ENCODE measurements at regions not wholly inside any gene's neighbourhood (a gene's known extent, or its start where the extent isn't known, plus 50 kb on each side); places are given as distances from the start of the nearest gene placed in this dataset.

DNA sequence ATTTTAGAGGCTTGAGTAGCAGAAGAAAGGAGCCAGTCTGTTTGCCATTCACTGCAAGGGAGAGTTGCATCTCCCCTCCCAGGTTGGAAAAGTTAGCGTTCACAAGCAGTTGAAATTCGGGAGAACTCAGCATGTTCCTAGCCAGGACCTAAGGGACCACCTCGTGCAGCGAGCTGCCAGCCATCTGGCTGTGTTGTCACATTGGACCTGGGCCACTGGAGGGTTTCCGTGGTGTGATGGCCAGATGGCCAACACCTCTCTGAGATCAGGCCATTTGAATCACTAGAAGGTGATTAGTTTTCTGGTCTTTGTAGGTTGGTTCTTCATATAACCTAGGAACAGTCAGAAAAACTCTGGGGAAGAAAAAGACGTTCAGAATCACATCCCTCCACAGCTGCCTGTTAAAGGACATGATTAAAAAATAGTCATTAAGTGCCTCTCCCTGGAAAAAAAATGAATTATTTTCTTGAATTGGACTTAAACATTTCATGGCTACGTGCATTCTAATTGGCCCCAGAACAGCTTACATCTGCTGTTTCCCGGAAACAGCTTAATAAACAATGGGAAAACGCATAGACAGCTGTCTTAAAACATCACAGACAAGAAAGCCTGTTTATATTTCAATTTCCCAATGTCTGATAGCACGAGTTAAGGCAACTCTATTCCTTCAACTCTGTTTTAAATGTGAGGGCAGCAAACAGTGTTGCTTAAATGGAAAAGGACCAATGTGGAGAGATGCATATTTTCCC, 303.9 kb downstream of the TENT4A start:
- DNase-seq (ENCODE audit: low spot score) = no peak

GRCh38 chr5:7018198-7018597, 305.0 kb downstream of the TENT4A start:
- no peak for DNase-seq (ENCODE audit: low spot score)

DNA sequence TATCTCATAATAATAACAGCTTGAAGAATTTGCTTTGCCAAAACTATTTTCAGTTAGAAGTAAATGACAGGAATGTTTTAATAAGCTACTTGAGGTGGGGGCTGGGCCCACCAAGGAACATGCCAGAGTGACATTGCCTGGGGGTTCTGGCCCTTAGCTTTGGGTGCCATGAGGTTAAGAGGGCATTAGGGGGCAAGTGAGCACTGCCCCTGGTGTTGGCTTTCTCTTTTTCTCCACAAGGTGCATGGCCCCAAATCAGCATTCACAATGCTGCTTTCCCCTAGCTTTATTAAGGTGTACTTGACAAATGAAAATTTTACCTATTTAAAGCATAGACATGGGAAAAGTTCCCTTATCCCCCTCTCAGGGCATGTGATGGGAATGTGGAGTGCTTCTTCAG, 305.4 kb downstream of the TENT4A start:
- DNase-seq (ENCODE audit: low spot score) = no peak

GRCh38 chr5:7036192-7036835, 323.1 kb downstream of the TENT4A start:
- DNase-seq (ENCODE audit: low spot score) = no peak

- DNase-seq (ENCODE audit: low spot score) = no peak
These were observed 325.8 kb downstream of the TENT4A start for GRCh38 chr5:7039074-7039473.

- no peak for DNase-seq (ENCODE audit: low spot score)
These were observed 326.9 kb downstream of the TENT4A start for GRCh38 chr5:7040111-7040510.

DNA sequence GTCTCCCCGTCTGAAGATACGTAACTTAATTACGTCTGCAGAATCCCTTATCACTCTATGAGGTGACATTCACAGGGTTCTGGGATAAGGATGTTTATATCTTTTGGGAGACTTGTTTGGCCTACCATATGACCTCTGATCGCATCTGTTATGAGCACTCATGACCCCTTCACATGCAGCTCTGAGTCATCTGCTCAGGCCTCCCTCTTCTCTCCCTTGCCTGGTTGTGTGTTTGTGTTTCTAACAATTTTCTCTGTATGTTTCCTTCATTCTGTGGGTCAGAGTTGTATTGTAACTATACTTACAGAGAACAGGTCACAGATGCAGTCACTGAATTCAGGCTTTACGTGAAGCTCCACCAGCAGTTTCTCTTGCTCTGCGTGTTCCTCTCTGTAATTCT, 330.6 kb downstream of the TENT4A start:
- DNase-seq (ENCODE audit: low spot score) = no peak

- DNase-seq (ENCODE audit: low spot score) = no peak
These were observed 334.5 kb downstream of the TENT4A start for GRCh38 chr5:7047511-7048261.

DNA sequence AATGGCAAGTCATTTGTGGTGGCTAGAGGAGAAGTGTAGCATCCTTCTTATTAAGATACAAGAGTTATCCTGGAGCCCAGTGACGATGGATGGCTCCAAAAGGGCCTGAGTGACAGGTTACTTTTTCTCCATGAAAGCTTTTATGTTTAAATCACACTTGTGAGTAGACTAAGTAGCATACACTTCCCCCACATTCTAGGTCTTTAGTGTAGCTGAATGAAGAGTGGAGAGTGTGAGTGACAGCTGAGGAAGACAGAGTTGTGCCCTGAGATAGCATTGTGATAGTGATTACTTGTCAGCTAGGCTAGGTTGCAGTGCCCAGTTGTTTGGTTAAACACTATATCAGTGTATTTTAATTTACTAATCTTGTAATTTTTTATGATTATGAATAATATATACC, 337.8 kb downstream of the TENT4A start:
- no peak for DNase-seq (ENCODE audit: low spot score)

GRCh38 chr5:7053125-7053524, 339.9 kb downstream of the TENT4A start:
- DNase-seq (ENCODE audit: low spot score) = no peak

- DNase-seq (ENCODE audit: low spot score) = no peak
These were observed 340.4 kb downstream of the TENT4A start for GRCh38 chr5:7053528-7054209.

DNA sequence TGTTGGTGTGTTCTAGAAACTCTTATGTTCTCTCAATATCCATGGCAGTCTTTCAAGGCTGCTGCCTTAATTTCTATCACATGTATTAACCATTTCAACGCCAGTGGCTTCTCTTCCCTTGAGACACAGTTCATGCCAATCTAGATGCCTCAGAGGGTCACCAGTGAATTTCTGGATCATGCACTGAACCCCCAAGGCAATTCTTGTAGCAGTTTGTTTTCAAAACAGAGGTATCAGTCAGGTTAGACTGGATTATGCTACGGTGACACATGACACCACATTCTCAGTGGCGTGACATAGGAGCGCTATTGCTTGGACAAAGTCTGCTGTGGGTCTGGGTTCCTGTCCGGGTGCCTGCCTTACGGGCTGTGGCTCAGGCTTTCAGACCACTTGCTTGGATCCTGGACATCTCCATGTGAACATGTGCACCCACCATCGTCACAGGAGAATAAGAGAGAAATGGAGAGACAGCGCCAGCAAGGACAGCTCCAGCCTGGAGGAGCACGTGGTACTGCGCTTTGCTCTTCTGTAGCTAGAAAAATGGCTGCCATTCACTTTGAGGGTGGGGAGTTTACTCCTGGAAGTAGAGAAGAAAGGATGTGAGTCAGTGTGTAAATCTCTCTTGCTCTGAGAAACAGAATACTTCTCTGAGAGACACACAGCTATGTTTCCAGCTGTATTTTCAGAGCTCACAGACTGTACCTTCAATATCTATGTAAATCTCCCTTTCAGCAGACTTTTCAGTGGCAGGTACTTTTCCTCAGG, 329.3 kb upstream of the ADCY2 start:
- no peak for DNase-seq (ENCODE audit: low spot score)

- DNase-seq (ENCODE audit: low spot score) = no peak
These were observed 327.8 kb upstream of the ADCY2 start for GRCh38 chr5:7068156-7068555.

DNA sequence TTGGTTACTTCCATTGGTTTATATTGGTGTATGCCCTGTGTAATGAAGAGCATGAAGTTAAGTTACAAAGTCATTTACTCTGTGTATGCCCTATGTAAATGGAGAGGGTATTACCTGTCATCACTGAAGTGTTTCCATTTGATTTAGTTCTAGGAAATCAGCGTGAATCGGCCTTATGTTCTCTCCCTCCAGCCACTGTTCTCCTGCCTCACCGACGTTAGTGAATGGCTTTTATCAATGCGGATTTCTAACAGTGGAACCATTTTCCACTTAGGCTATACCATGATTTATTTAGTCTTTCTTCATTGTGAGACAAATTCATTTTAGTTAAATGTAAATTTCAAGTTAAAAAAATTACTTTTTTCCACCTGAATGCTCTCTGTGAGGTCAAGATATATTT, 327.0 kb upstream of the ADCY2 start:
- DNase-seq (ENCODE audit: low spot score) = no peak

- no peak for DNase-seq (ENCODE audit: low spot score)
These were observed 323.8 kb upstream of the ADCY2 start for GRCh38 chr5:7072188-7072587.

GRCh38 chr5:7073666-7074065, 322.3 kb upstream of the ADCY2 start:
- no peak for DNase-seq (ENCODE audit: low spot score)

DNA sequence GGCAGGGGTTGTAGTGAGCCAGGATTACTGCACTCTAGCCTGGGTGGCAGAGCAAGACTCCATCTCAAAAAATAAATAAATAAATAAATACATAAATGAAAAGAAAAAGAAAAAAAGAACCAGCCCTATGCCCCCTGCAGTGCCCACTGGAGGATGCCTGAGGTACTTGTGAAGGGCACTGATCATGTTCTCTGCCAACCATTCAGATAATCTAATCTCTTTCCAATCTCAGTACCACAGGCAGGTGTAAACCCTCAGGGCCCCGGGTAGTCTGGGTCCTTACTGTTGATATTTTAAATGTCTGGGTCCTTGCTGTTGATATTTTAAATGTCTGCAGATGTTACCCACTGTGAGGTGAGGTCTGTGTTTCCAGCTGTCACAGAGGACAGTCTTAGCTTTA, 321.8 kb upstream of the ADCY2 start:
- DNase-seq (ENCODE audit: low spot score) = no peak

DNA sequence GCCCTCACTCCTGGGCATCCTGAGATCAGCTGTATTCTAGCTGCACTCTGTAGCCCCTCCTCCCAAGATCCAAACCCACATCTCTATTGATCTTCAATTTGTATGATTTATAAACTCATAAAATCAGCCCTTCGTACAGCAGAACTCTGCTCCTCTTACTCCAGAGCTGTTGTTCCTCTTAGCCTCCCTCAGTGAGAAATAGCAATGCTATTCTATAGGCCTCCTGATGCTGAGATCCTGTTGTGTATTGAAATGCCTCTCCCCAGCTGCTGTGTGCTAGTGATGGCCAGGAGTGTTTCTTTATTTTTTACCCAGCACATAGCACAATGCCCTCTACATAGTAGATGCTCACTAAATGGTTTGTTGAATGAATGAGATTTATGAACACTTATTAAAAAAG, 320.5 kb upstream of the ADCY2 start:
- no peak for DNase-seq (ENCODE audit: low spot score)

DNA sequence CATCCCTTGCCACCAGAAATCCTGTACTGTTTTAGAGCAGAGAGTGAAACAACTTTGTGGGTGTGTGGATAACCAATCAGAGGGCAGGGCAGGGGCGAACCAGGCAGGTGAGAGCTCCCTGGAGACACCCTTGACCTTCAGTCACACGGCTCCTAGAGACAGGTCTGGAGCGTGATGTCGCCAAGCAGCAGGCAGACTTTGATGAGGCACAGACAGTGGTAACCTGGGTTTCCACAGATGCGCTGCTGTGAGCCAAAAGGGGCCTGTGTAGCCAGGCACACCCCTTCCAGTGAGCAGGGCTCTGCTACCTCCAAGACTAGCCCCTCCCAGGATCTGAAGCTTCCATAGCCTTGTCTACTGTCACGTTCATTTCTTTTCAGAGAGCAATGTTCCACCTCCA, 317.8 kb upstream of the ADCY2 start:
- no peak for DNase-seq (ENCODE audit: low spot score)

GRCh38 chr5:7078901-7079300, 317.0 kb upstream of the ADCY2 start:
- DNase-seq (ENCODE audit: low spot score) = peak; percentile 41

- DNase-seq (ENCODE audit: low spot score) = no peak
These were observed 315.4 kb upstream of the ADCY2 start for GRCh38 chr5:7080501-7080900.

Data from SW480 (cell line).